SHP77 treated with DMSO at 0.1 percent for 48 hours (cell line): ENCODE measurements at regions not wholly inside any gene's neighbourhood (a gene's known extent, or its start where the extent isn't known, plus 50 kb on each side); places are given as distances from the start of the nearest gene placed in this dataset.
"Not testable (repeated sequence)": the region's sequence is repeated elsewhere in the genome, so short reads cannot be mapped to it uniquely, and the experiment has no call there.

Experiments
- DNase-seq: peaks from one replicate; lab custom pipeline; 2025; lab: John Stamatoyannopoulos, UW

DNA sequence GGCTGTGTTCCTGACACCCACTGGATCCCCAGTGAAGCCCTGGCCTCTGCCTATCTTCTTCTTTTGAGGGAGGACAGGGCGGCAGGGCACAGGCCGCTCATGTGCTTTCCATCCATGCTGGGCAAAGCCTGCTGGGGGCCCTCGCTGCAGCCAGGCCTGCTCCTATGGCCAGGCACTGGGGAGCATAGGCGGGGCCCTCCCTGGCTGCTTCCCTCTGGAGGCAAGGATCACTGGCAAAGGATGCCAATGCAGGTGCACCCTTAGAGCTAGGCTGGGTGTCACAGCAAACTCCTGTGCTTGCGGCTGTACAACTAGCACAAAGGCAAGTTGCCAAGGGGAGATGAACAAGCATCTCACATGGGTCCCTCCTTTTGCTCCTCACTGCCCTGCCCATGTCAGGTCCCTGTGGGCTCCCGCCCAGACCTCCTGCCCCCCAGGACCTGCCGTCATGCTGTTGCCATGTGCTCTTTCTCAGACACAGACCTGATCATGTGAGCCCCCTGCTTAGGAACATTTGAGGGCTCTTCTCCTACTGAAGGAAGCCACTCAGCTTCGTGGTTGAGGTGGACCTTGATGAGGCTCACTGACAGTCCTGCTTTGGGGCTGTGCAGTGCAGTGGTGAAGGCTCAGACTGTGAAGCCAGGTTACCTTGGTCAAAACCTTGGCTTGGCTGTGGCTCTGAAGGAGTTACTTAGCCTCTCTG, 393.6 kb downstream of the PTPRU start:
- DNase-seq, result no peak

- no peak for DNase-seq
These were observed 393.1 kb downstream of the PTPRU start for GRCh38 chr1:29629401-29629800.

- no peak for DNase-seq
These were observed 391.9 kb downstream of the PTPRU start for GRCh38 chr1:29628190-29628589.

DNA sequence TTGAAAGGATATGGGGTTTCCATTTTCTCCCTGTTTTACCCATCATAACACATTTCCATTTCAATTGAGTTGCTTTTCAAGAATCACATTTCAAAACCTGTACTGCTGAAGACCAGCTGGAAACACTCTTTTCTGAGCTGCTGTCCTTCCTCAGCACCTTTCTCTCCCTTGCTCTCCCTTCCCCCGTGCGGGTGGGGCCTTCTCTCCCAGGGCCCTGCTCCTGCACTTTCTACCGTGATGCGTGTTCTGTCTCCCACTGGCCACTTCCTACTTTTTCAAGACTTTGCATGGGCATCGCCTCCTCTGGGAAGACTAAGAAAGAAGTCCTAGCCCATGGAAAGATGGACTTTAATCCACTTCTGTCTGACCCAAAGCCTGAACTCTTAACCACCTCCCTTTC, 390.4 kb downstream of the PTPRU start:
- no peak for DNase-seq

GRCh38 chr1:29626066-29626465, 389.7 kb downstream of the PTPRU start:
- no peak for DNase-seq

DNA sequence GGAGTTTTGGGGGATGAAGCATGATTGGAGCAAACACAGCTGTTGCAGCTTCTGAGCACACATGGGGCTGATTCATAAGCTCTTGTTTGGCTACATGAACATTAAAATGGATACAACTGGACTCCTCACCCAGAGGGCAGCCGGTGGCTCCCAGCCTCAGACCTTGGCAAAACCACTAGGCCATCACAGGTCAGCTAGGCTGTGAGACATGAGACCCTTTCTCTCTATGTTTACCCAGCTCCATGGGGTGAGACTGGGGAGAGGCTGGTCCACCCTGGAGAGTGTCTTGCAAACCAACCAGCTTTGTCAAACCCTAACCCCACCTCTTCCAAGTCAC, 388.7 kb downstream of the PTPRU start:
- DNase-seq, result no peak

DNA sequence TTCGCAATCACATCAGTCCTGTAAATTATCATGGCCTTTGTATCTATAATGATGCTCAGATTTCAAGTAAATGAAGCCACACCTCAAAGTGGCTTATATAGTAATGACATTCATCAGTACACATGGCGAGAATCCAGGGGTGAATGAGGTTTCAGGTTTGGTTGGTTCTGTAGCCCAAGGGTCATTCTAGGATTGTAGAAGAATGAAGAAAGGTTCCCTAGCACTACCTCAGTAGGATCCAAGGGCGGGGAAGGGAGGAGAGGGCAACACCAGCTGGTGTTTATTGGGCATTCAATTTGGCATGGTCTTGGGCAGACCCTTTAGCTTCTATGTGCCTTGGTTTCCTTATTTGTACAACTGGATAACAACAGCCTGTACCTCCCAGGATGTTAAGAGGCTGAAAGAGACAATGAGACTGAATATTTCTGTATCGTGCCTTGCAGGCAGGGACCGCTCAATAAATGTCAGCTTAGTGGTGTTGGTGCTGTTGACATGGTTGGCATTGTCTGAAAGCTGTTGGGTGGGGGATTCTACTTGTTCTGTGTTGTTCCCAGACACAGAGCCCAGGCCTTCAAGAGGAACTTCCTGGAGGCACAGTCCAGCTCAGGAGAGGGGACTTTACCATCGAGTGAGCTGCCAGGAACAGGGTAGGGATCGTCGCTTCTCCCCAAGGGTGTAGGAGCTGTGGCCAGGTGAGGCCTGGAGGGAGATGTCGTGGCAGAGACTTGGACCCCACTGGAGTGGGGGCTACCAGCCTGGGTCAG, 388.2 kb downstream of the PTPRU start:
- no peak for DNase-seq

DNA sequence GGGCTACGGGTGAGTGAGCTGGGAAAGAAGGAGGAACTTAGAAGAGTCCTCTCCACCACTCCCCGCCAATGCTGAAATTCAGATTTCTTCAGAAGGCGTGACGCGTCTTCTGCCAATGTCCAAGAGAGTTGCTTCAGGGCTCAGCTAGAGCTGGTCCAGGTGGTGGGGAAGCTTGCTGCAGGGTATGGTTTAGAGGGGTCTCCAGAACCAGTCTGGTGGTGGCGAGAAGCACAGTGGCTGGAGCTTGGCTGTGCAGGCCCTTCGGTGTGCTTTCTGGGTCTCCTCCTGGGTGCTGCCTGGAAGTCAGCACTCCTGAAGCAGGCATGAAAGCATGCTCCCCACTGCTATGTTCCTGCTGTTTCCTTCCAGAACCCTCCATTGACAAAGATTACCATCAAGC, 387.2 kb downstream of the PTPRU start:
- DNase-seq, result no peak

DNA sequence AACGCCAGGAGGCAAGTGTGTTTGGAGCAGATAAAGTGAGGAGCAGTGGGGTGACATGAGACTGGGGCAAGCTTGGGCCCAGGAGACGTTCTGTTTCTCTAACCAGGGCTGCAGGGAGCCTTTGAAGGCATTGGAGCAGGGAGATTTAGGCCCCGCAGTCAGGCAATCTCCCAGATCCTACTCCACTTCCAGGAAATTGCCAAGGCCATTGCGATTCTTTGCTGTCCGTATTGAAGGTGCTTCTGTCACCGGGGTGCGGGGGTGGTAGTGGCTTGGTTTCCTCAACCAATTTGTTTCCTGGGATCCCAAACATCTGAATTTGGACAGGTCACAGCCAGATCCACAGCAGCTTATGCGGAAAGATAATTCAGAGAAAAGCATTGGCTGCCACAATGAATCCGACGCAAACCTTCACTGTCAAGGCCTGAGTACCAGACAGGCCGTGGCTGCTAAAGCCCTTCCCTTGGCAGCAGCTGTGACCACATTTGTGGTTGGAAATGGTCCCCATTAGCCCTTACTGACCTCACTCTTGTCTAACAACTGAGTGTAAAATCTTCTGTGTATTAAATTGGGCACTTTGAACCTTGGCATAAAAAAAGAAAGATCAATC, 385.6 kb downstream of the PTPRU start:
- DNase-seq, result no peak

DNA sequence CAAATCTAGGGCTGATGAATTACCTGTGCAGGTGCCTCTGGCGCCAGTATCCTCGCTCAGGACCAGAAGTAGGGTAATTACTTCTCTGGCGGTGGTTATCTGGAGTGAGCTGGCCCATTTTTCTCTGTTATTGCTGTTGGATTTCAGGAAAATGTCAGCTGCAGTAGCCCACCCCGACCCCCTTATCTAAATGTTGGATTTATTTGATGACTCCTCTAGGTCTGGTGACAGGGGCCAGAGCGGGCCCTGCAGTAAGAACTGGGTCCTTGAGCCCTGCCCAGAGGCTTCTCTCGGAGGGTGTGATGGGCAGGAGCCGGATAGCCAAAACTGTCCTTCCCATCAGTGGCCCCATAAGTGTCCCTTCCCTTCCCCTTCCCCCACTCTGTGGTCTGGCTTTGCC, 384.3 kb downstream of the PTPRU start:
- DNase-seq, result no peak

GRCh38 chr1:29607236-29607635, 370.9 kb downstream of the PTPRU start:
- DNase-seq, result no peak

DNA sequence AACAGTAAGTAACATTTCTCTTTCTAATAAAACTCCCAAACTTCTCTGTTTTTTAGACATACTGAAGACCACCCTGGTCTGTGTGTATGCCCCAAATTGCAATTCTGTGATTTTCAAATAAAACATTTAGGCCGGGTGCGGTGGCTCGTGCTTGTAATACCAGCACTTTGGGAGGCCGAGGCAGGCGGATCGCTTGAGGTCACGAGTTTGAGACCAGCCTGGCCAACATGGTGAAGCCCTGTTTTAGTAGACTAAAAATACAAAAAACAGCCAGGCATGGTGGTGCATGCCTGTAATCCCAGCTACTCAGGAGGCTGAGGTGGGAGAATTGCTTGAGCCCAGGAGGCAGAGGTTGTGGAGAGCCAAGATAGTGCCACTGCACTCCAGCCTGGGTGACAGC, 368.5 kb downstream of the PTPRU start:
- not testable (repeated sequence) for DNase-seq

DNA sequence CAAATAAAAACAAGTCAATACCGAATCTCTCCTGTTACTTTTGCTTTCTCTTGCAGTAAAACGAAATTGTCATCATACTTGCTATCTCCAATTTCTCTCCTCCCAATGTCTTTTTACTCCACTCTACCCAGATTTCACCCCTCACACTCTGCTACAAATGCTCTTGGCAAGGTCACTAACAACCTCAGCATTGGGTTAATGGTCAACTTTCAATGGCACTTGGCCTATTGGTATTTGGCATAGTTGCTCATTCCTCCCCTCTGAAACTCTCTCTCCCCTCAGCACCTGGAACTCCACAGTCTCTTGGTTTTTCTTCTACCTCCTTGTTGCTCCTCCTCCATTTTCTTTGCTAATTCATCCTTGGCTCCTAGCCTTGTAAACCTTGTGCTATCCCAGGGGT, 367.3 kb downstream of the PTPRU start:
- DNase-seq, result no peak

- DNase-seq, result no peak
These were observed 365.9 kb downstream of the PTPRU start for GRCh38 chr1:29602203-29602602.

- DNase-seq, result no peak
These were observed 364.7 kb downstream of the PTPRU start for GRCh38 chr1:29601021-29601420.

- no peak for DNase-seq
These were observed 363.5 kb downstream of the PTPRU start for GRCh38 chr1:29599826-29600225.

DNA sequence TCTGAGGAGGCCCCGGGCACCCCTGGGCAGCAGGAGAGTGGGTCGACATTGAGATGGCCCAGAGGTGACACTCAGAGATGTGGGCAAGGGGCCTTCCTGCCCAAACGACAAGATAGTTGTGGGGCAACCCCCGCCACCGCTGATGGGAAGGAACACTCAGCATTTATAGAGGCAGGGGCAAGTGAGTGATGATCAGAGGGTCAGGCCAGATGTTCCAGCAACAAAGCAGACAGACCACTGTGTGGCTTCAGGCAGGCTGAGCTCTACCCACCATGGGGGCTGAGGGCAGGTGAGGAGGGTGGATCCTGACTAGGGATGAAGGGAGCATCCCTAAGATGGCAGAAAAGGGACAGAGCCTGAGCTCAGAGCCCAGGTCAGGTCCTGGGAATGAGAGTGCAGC, 362.7 kb downstream of the PTPRU start:
- DNase-seq, result no peak

- no peak for DNase-seq
These were observed 361.5 kb downstream of the PTPRU start for GRCh38 chr1:29597861-29598260.

DNA sequence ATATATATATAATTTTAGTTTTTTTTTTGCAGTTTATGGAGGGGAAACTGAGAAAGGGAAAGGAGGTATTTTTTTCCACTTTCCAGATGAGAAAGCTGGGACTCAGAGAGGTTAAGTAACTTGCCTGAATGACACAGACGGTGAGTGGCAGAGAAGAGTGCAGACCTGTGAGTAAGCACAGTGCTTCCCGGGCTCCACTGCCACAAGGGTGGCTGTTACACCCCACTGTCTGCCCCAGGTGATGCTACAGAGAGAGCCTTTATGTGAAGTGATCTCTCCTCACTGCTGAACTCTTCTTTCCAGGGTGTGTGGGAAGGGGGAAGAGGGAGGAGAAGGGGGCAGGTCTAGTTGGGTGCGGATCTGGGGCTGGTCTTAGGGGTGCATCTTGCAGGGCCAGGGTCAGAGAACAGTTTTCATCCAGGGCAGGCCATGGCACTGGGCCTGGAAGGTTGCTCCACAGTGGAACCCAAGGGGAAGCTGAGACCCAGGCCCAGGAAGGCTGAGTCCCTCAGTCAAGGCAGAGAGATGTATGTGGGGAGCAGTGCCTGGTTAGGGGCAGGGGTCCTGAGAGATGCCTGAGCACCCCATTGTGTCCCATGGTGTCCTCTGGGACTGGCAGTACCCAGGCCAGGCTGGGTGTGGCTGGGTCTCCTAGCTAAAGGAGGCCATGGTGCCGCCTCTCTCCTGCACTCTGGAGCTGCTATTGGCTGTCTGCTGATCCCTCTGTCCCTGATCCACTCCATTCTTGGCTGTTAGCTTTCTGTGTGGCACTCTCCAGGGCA, 357.5 kb downstream of the PTPRU start:
- DNase-seq, result no peak

DNA sequence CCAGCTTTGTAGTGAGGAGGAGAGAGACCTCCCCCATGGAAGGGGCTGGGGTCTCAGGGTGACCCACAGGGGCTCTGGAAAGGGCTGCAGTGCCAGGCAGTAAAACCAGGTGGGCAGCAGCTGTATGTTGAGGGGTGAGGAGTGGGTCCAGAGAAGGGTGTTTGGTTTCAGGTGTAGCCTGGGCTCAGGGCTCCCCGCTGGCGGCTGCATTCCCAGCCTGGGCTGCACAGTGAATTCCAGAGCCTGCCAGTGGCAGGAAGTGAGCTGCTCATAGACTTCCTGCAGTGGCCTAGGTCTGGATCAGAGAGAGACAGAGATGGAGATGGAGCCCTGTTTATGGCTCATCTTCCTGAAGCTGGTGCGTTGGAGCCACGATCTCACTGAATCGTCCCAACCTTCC, 356.4 kb downstream of the PTPRU start:
- no peak for DNase-seq

DNA sequence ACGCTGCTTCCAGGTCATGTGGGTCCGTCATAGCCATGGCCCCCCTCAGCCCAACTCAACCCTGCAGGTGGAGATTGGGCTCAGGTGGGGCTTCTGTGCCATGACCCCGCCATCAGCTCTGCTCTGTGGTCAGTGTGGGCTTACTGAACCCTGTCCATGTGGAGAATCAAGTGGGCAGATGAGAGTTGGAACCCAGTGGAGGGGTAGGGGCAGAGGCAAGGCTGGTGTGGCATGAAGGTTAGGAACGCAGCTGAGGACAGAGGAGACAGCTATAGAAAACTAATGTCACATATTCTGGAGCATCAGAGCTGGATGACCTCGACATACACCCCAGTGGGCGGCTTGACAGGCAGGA, 355.9 kb downstream of the PTPRU start:
- no peak for DNase-seq

GRCh38 chr1:29591601-29592260, 355.4 kb downstream of the PTPRU start:
- DNase-seq, result no peak
